ENCODE measurements at regions not wholly inside any gene's neighbourhood (a gene's known extent, or its start where the extent isn't known, plus 50 kb on each side); places are given as distances from the start of the nearest gene placed in this dataset.

- no peaks in the 10 kb centered on the region for H3K36me3 ChIP-seq
- no peak overlapping the region for H3K27ac ChIP-seq (replicated peaks in 1 of 4)
- intact Hi-C loops (cut with DNase I), result no loop called here
- no peak for DNase-seq (ENCODE audit: extremely low spot score)
- no peaks in the 10 kb centered on the region for H3K9me3 ChIP-seq
- no peak overlapping the region for H3K4me3 ChIP-seq
- no peaks in the 10 kb centered on the region for H3K27me3 ChIP-seq
- no peak for TF ChIP-seq EP300 (IDR thresholded peaks at IDR 0.05)
- no peak for TF ChIP-seq POLR2AphosphoS5 (IDR thresholded peaks at IDR 0.05)
- no peak for TF ChIP-seq CTCF (IDR thresholded peaks at IDR 0.05)
- no peak for TF ChIP-seq POLR2A (IDR thresholded peaks at IDR 0.05; ENCODE audit: low read depth)
- H3K4me1 ChIP-seq, result peaks cover 0 to 4% (median 2%) of the 10 kb centered on the region in 4 donors
- 96% methylated on average over 3 of the region's 3 CpGs for WGBS
Observed at GRCh38 chr3:87164245-87164644, 62.9 kb upstream of the CHMP2B start.

- no peaks in the 10 kb centered on the region for H3K4me1 ChIP-seq
- WGBS, result 62% methylated on average over 3 of the region's 3 CpGs
- no peaks in the 10 kb centered on the region for H3K9me3 ChIP-seq
- no peaks in the 10 kb centered on the region for H3K27me3 ChIP-seq
- DNase-seq (ENCODE audit: extremely low spot score), result no peak
- no peak overlapping the region for H3K4me3 ChIP-seq
- intact Hi-C loops (cut with DNase I), result no loop called here
- no peak overlapping the region for H3K27ac ChIP-seq (replicated peaks in 1 of 4)
- no peaks in the 10 kb centered on the region for H3K36me3 ChIP-seq
- TF ChIP-seq POLR2AphosphoS5 (IDR thresholded peaks at IDR 0.05), result no peak
- TF ChIP-seq EP300 (IDR thresholded peaks at IDR 0.05), result no peak
- no peak for TF ChIP-seq POLR2A (IDR thresholded peaks at IDR 0.05; ENCODE audit: low read depth)
- no peak for TF ChIP-seq CTCF (IDR thresholded peaks at IDR 0.05)
Observed at GRCh38 chr3:87161851-87162250, 65.3 kb upstream of the CHMP2B start.

GRCh38 chr3:87161417-87161816, 65.7 kb upstream of the CHMP2B start:
- 27% methylated on average over 1 of the region's 1 CpG for WGBS

GRCh38 chr3:87161013-87161412, 66.1 kb upstream of the CHMP2B start:
- Histone ChIP-seq H3K27ac (replicated peaks in 1 of 4) (no peak overlapping the region), H3K36me3 (no peaks in the 10 kb centered on the region), H3K27me3 (no peaks in the 10 kb centered on the region), H3K4me1 (no peaks in the 10 kb centered on the region), H3K4me3 (no peak overlapping the region), H3K9me3 (no peaks in the 10 kb centered on the region)
- intact Hi-C loops (cut with DNase I), result no loop called here
- no peak for TF ChIP-seq POLR2AphosphoS5 (IDR thresholded peaks at IDR 0.05)
- TF ChIP-seq CTCF (IDR thresholded peaks at IDR 0.05), result no peak
- no peak for TF ChIP-seq POLR2A (IDR thresholded peaks at IDR 0.05; ENCODE audit: low read depth)
- TF ChIP-seq EP300 (IDR thresholded peaks at IDR 0.05), result no peak
- no peak for DNase-seq (ENCODE audit: extremely low spot score)
- WGBS, result 68% methylated on average over 3 of the region's 3 CpGs

More at GRCh38 chr3:87161417-87161816, 65.7 kb upstream of the CHMP2B start:
- H3K9me3 ChIP-seq, result no peaks in the 10 kb centered on the region
- no peaks in the 10 kb centered on the region for H3K36me3 ChIP-seq
- H3K27ac ChIP-seq (replicated peaks in 1 of 4), result no peak overlapping the region
- intact Hi-C loops (cut with DNase I), result no loop called here
- TF ChIP-seq POLR2A (IDR thresholded peaks at IDR 0.05; ENCODE audit: low read depth) (no peak), EP300 (IDR thresholded peaks at IDR 0.05) (no peak), POLR2AphosphoS5 (IDR thresholded peaks at IDR 0.05) (no peak), CTCF (IDR thresholded peaks at IDR 0.05) (no peak)
- no peaks in the 10 kb centered on the region for H3K27me3 ChIP-seq
- no peaks in the 10 kb centered on the region for H3K4me1 ChIP-seq
- DNase-seq (ENCODE audit: extremely low spot score), result no peak
- no peak overlapping the region for H3K4me3 ChIP-seq

GRCh38 chr3:87158823-87159222, 68.3 kb upstream of the CHMP2B start:
- DNase-seq (ENCODE audit: extremely low spot score), result no peak
- H3K27ac ChIP-seq (replicated peaks in 1 of 4), result no peak overlapping the region
- no peaks in the 10 kb centered on the region for H3K27me3 ChIP-seq
- no peaks in the 10 kb centered on the region for H3K4me1 ChIP-seq
- no peaks in the 10 kb centered on the region for H3K9me3 ChIP-seq
- no peaks in the 10 kb centered on the region for H3K36me3 ChIP-seq
- TF ChIP-seq CTCF (IDR thresholded peaks at IDR 0.05) (no peak), POLR2A (IDR thresholded peaks at IDR 0.05; ENCODE audit: low read depth) (no peak), POLR2AphosphoS5 (IDR thresholded peaks at IDR 0.05) (no peak), EP300 (IDR thresholded peaks at IDR 0.05) (no peak)
- H3K4me3 ChIP-seq, result no peak overlapping the region
- intact Hi-C loops (cut with DNase I), result no loop called here
- 57% methylated on average over 1 of the region's 1 CpG for WGBS

Measured in esophagus muscularis mucosa (tissue), 4 donors.